ENCODE measurements at regions not wholly inside any gene's neighbourhood (a gene's known extent, or its start where the extent isn't known, plus 50 kb on each side); places are given as distances from the start of the nearest gene placed in this dataset.

GRCh38 chr1:98025858-98026257 is 105.0 kb upstream of the DPYD start:
- no peak for DNase-seq

- DNase-seq, result no peak
Observed at GRCh38 chr1:98021126-98021525, 100.3 kb upstream of the DPYD start.

- no peak for DNase-seq
Observed at GRCh38 chr1:98019747-98020146, 98.9 kb upstream of the DPYD start.

DNA sequence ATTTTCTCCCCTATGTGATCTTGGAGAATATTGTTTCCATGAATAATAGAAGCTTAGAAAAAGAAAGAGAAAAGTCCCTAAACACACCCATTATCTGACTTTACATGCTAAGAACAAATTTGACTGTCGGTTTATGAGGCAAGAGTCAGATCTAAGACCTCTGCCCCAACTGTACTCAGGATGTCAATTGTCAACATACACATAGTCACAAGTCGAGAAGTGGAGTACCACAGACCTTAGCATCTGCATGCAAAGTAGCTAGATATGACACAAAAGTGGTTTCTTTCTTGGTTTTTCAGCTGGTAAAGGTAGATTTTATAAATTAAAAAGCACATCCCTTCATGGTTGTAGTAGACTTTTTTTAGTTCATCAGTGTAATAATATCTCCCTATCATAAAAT is 97.2 kb upstream of the DPYD start:
- DNase-seq, result no peak

DNA sequence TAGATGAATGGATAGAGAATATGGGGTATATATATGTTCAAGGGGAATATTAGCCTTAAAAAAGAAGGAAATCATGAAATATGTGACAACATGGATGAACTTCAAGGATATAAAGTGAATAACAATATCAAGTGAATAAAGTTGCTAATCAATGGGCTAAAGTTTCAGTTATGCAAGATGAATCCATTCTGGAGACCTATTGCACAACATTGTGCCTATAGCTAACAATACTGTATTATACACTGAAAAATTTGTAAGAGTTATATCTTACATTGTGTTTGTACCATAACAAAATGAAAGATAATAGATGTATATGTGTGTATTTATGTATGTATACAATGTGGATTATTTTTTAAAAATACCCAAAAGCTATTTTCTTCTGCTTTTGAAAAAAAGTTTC is 96.3 kb upstream of the DPYD start:
- DNase-seq, result no peak

DNA sequence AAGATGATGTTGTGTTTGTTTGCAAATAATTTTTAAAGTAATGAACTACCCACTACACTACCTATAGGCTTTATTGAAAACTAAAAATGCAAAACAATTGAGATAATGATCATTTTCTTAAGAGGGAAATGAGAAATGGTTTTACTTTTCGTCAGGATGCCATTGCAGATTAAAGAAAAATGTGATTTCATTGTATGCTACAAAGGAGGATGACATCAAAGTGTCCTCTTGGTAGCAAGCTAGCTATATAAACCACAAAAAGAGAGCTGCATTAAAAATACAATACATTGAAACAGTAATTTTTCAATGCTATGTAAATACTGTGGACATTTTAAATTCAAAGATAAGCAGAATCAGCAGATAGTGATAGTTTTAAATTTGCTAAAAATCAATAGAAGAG is 87.5 kb upstream of the DPYD start:
- DNase-seq, result no peak

- DNase-seq, result no peak
Observed at GRCh38 chr1:98005326-98006010, 84.6 kb upstream of the DPYD start.

DNA sequence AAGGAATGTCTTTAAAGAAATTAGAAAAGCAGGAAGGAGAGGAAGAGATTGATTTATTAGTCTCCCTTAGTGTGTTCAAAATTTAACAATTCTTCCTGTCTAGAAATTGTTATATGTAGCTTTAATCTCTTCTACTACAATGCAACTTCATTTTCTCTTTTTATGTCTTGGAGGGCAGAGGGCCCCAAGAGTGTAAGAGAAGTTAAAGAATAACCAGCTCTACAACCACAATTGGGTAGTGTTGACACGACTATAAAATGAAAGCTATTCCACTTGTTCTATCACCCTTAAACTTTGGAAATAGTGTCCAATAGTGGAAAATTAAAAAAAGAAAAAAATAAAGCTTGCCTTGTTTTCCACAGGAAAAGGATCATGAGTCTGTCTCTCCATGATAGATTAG is 82.6 kb upstream of the DPYD start:
- DNase-seq, result no peak

GRCh38 chr1:98002288-98002687 is 81.5 kb upstream of the DPYD start:
- no peak for DNase-seq

DNA sequence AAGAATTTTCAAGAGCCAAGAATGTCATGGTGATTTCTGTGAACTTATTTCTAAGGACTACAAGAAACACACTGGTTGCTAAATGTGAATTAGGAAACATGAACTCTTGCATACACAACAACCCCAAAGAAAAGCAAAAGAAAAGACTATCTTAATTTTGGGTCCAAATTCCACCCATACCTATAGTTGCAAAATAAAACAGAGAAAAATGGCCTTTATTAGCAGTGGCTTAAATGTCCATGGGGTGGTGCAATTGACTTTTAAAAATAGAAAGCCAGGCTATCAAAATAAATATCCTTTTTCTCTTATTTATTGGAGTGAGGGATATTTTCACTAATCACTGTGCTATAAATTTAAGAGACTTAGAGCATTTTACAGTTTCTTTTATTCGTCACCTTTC is 80.9 kb upstream of the DPYD start:
- DNase-seq, result no peak

DNA sequence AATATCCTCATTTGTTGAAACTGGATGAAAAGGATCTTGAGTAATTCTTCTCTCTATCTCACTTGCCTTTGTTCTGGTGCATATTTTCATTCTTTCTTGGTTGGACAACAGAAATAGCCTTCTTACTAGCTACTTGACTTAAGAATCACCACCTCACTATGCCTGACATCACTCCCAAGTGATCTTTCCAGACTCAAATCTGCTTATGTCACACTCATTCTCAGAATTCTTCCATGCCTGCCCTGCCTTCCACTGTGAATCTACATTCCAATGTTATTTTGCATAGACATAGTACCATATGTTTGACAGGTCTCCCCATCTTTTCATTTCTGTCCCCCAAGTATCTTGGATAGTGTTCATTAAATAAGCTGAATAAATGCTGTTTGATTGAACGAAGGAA is 78.5 kb upstream of the DPYD start:
- no peak for DNase-seq

DNA sequence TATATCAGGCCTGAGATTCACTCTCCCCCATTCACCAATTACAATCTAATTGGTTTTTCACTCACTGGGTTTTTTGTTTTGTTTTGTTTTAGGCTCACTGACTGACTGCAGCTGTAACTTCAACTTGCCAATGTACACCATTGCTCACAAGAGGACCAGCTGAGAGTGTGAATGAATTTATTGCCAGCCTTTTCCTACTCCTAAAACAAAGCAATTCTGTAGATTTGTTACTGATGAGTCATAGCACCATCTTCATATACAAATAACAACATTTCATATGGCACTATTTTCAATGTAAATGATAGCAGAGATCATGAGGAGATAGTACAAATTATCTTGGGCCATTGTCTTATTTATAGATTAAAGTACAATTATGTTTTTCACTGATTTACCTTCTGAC is 76.0 kb upstream of the DPYD start:
- DNase-seq, result no peak

GRCh38 chr1:97989094-97989680 is 68.4 kb upstream of the DPYD start:
- no peak for DNase-seq

- DNase-seq, result no peak
Observed at GRCh38 chr1:97986041-97987005, 65.5 kb upstream of the DPYD start.

- DNase-seq, result no peak
Observed at GRCh38 chr1:97983126-97983525, 62.3 kb upstream of the DPYD start.

DNA sequence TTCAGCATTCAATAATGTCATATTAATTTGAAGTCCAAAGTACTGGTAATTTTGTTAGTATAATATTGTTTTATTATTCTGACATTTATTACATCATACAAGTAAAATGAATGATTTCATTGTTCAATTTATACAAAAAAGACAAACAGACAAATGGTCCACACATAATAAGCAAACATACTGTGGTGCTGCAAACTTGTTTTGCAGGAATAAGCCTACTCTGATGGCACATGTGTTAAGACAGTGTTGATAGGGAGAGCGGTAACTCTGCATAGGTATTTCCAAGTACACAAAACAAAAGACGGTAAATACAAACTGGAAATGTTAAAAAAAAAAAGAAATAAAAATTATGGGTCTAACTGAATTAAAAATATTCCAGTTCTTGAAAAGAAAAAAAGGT is 59.7 kb upstream of the DPYD start:
- no peak for DNase-seq

- DNase-seq, result no peak
Observed at GRCh38 chr1:97976801-97977200, 56.0 kb upstream of the DPYD start.

All from hindlimb muscle (tissue), 1 donor.